Activated CD4-positive, alpha-beta T cell treated with anti-CD3 and anti-CD28 coated beads, Interleukin-2, amount 50 U/mL, for 48 hours (primary cell): ENCODE measurements at regions not wholly inside any gene's neighbourhood (a gene's known extent, or its start where the extent isn't known, plus 50 kb on each side); places are given as distances from the start of the nearest gene placed in this dataset.

Experiments
- DNase-seq, 2 experiments: peaks; one replicate each; pipeline ENCODE4 v3.0.0-alpha.2; 2020

- DNase-seq, result no peak
Measured at GRCh38 chr13:74930402-74931165, 551.4 kb downstream of the TBC1D4 start.

GRCh38 chr13:74929436-74929835 lies 552.5 kb downstream of the TBC1D4 start:
- no peak for DNase-seq

- no peak for DNase-seq
Measured at GRCh38 chr13:74927823-74928222, 554.1 kb downstream of the TBC1D4 start.

- DNase-seq, result no peak
Measured at GRCh38 chr13:74922963-74923362, 559.0 kb downstream of the TBC1D4 start.

GRCh38 chr13:74921326-74921725 lies 560.6 kb downstream of the TBC1D4 start:
- no peak for DNase-seq

- DNase-seq, result no peak
Measured at GRCh38 chr13:74920920-74921319, 561.0 kb downstream of the TBC1D4 start.

GRCh38 chr13:74920361-74920760 lies 561.6 kb downstream of the TBC1D4 start:
- DNase-seq, result no peak

GRCh38 chr13:74919914-74920313 lies 562.1 kb downstream of the TBC1D4 start:
- DNase-seq, result no peak

- DNase-seq, result no peak
Measured at GRCh38 chr13:74912898-74913297, 569.1 kb downstream of the TBC1D4 start.

GRCh38 chr13:74910415-74910814 lies 571.6 kb downstream of the TBC1D4 start:
- no peak for DNase-seq

GRCh38 chr13:74907788-74908187 lies 574.2 kb downstream of the TBC1D4 start:
- DNase-seq, result no peak

- no peak for DNase-seq
Measured at GRCh38 chr13:74904556-74904955, 577.4 kb downstream of the TBC1D4 start.

GRCh38 chr13:74895042-74895796 lies 586.8 kb downstream of the TBC1D4 start:
- no peak for DNase-seq

GRCh38 chr13:74892096-74892495 lies 589.9 kb downstream of the TBC1D4 start:
- no peak for DNase-seq

GRCh38 chr13:74891610-74892009 lies 590.4 kb downstream of the TBC1D4 start:
- DNase-seq, result no peak

GRCh38 chr13:74889321-74889720 lies 592.6 kb downstream of the TBC1D4 start:
- no peak for DNase-seq

GRCh38 chr13:74886502-74886901 lies 595.5 kb downstream of the TBC1D4 start:
- no peak for DNase-seq

- DNase-seq, result no peak
Measured at GRCh38 chr13:74883834-74884233, 598.1 kb downstream of the TBC1D4 start.

- DNase-seq, result no peak
Measured at GRCh38 chr13:74871369-74872070, 610.4 kb downstream of the TBC1D4 start.

- no peak for DNase-seq
Measured at GRCh38 chr13:74870865-74871264, 611.1 kb downstream of the TBC1D4 start.

- no peak for DNase-seq
Measured at GRCh38 chr13:74869846-74870245, 612.1 kb downstream of the TBC1D4 start.

- no peak for DNase-seq
Measured at GRCh38 chr13:74868049-74868448, 613.9 kb downstream of the TBC1D4 start.

GRCh38 chr13:74867460-74867859 lies 614.5 kb downstream of the TBC1D4 start:
- no peak for DNase-seq

GRCh38 chr13:74866101-74866500 lies 615.9 kb downstream of the TBC1D4 start:
- DNase-seq, result no peak
